ENCODE measurements at regions not wholly inside any gene's neighbourhood (a gene's known extent, or its start where the extent isn't known, plus 50 kb on each side); places are given as distances from the start of the nearest gene placed in this dataset.
"Not testable (repeated sequence)": the region's sequence is repeated elsewhere in the genome, so short reads cannot be mapped to it uniquely, and the experiment has no call there.

DNA sequence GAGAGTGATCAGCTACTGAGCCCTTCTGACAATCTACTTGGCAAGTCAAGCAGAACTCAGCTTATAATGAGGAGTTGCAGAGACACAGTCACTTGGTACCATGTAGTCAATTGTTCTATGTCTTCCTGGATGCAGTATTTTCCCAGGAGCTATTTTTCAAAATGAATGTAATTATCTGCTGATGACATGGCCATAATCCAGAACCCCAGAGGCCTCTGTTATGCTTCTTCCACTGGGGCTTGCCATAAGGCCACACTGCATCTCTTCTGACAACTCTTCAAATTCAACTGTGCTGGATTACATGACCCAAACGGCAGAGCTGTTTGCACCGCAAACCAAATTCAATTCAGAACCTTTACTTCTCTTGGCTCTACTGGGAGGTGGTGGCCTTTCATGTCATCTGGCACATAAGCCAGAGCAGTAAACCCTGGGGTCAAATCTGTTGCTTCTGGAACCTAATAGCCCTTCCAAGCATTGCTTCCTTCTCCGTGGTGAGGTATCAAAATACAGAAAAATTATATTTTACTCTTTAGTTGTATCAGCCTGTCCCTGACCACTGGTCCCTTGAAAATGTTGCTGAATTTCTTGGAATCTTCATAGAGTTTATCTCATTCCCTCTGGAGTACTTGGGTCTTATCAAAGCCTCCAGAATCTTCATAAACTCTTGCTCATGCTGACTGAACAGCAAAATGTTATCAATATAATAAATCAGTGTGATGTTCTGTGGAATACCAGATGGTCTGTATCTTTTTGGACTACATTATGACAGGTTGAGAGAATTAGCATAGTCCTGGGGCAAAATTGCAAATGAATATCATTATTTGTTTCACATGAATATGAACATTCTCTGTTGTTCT is 79.4 kb upstream of the DCN start:
- no peak for DNase-seq

DNA sequence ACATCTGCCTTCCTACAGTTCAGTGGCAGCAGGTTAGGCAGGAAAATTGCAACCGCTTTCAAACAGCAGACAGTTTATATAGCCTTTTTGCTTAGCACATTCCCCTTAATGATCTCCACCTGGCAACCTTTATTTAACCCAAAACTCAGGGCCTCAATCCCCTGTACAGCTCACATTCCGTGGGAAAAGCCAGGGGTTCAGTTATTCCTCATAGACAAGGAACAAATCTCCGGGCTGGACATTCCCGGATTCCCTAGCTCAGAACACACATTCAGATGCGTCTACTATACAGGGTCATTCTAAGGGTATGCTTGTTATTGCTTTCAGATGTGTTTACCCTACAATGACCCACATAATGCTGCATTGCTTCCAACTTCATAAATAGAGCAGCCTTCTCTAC is 73.8 kb upstream of the DCN start:
- no peak for DNase-seq

DNA sequence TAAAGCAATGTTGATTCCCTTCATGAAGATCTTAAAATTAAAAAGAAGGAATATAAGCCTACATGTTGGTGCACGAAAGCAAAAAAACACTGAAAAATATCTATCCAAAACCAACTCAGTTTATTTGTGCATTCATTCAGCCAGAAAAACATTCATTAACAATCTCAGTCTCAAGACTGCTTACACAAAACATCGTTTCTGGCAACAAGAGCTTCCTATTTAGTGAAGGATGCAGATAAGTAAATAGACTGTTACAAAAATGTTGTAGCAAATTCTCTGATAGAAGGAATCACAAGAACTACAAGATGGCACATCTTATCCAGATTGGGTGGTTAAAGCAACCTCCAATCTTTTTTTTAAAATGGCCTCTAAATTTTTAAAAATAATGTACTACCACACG is 69.7 kb upstream of the DCN start:
- DNase-seq = no peak

DNA sequence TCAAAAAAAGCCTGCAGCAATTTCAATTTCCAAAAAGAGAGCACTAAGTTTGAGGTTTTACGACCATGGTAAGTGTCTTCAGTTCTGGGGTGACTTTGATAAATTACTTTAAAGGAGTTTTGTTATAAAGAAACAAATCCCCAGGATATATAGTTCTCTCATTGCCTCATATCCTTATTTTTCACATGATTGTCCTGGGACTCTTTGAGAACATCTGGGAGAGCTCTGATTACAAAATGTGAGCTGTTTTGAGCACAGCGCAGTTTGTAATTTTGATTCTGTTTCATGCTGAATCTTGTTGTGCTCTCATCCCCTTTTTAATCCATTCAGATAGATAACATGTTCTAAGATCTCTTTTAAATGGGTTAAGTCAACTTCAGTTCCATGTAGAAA is 67.7 kb upstream of the DCN start:
- DNase-seq = no peak

DNA sequence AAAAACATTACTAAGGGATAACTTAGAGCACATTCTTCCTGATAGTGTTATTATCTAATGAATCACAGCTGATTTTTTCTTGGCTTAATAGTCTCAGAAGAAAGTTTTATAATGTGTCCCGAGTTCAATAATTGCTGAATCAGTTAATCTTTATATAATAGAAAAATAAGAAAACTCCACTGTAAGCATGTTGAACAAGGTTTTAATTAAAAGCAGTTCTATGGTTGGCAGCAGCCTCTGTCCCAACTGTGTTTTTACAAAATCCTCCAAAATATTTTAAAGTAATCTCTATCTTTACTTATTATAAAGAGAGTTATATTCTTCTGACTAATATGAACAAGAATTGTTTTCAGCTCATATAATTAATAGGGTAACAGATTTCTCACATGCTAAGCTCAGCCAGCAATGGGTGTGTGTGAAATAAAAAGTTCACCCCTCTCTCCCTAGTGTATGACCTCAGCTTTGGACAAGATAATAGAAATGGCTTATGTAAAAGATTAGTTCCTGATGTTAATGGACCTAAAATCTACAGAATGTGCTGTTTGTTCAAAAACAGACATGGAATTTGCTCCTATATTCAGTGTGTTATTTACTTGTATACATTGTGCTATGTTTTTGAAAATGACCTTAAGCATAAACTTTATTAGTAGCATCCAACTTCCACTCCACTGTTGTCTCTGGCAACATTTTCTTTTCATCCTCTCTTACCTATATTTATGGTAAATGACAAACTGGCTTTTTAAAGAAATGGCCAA is 67.1 kb upstream of the DCN start:
- no peak for DNase-seq

DNA sequence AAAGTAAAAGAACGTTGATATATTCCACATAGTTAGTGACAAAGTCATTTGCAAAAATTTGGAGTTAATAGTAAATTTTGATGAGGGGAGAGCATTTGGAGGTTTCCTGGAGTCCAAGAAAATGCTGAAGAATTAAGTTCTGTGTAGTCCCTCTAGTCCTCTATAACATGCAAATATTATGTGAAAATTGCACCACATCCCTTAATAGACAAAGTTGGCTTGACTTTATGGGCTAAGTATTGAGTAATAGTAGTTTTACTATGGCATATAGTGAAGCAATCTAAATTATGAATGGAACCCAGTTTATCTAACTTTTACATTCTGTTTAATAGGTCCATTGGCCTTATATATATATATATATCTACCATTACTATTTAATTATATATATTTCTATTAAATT is 66.4 kb upstream of the DCN start:
- DNase-seq = no peak

DNA sequence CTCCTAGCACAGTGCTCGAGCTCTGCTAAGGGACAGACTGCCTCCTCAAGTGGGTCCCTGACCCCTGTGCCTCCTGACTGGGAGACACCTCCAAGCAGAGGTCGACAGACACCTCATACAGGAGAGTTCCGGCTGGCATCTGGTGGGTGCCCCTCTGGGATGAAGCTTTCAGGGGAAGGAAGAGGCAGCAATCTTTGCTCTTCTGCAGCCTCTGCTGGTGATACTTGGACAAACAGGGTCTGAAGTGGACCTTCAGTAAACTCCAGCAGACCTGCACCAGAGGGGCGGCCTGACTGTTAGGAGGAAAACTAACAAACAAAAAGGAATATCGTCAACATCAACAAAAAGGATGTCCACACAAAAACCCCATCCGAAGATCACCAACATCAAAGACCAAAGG is 60.6 kb upstream of the DCN start:
- DNase-seq = not testable (repeated sequence)

DNA sequence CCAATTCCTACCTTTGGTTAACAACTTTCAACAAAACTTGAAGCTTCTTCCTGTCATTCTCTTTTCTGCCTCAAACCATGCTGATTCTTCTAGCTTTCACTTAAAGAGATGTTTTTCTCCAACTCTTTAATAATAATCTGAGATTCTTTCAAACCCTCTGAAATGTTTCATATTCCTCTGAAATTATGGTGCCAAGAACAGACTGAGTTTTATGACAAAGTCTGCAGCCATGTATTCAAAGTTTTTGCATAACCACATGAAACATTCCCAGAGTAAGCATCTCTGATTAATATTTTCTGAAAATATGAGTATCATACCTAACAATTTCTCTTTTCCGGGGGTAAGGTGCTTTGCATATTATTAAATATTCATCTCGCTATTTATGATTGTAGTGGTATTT is 59.1 kb upstream of the DCN start:
- DNase-seq = no peak

DNA sequence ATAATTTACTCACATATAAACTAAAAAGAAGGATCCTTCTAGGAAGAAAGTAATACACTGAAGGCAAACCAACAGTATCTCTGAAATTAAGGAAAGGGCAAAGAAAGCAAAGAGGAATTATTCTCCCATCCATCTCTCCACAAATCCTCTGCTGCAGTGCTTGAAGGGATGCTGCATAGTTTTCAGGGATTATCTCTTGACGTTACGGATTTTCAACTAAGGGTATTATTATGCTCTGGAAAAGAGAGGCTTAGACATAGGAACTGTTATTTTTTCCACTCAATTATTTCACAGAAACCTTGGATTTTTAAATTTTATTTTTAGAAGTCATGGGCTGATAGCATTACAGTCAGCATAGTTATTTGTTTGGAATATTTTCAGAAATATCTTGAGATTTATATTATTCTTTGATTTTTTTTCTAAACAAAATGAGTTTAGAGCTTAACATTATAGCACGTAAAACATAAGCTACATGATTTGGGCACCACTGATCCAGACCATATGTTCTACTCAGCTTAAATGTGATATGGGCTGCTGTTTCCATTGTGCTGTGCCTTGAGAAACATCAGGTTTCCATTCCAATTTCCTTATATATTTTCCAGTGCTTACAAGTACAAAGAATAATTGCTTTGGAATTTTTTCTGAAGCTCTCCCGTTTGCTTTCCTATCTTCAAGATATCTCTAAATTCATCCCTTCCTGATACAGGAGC is 57.9 kb upstream of the DCN start:
- DNase-seq = no peak

DNA sequence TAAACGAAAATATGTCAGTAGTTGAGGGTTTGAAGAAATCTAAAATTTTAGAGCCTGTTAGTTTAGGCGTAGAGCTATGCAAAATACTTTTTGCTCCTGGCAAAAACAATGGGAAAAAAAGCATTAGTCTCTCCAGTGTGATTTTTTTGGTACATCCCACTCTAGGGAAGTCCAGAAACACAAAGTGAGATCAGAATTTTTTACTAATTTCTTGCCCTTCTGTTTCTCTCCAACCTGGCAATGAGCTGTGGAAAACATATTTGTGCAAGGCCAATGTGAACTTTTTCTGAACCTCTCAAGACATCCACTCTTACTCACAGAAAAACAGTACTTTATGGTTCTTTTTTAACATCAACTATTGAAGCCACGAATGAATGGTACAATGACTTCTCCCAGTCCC is 56.9 kb upstream of the DCN start:
- no peak for DNase-seq
